ENCODE measurements at regions not wholly inside any gene's neighbourhood (a gene's known extent, or its start where the extent isn't known, plus 50 kb on each side); places are given as distances from the start of the nearest gene placed in this dataset.
"Not testable (repeated sequence)": the region's sequence is repeated elsewhere in the genome, so short reads cannot be mapped to it uniquely, and the experiment has no call there.

GRCh38 chr14:106764968-106765369 lies 1238.6 kb downstream of the TMEM121 start:
- H3K27me3 ChIP-seq; H3K9me3 ChIP-seq (replicated peaks in 1 of 3); DNase-seq; H3K4me1 ChIP-seq (replicated peaks in 1 of 2); H3K36me3 ChIP-seq (replicated peaks in 1 of 2); H3K27ac ChIP-seq; intact Hi-C loops (cut with DNase I); H3K4me3 ChIP-seq: not testable (repeated sequence)
- TF ChIP-seq CTCF (IDR thresholded peaks at IDR 0.05): peak in 4 of 6 experiments; percentile 31 to 55 (median 40)
- 24 to 36% (median 26%) methylated on average over 8 to 11 of the region's 11 CpGs for WGBS, 4 donors

DNA sequence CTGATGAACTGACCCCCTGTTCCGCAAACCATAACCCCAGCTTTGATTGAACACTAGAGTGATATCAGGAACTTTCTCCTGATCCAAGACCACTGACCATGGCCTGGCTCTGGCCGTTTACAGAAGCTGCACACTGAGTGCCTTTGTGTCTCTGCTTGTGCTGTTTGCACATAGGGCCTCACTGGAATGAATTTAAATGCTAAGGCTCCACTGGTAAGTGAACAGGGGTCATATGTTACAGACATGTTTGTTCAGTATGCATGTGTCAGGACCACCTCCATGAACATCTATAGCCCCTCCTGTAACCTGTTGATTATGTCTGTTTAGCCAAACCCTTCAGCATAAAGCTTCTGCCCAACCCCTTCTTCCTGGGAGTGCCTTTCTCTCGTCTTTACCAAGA lies 1239.8 kb downstream of the TMEM121 start:
- intact Hi-C loops (cut with DNase I): no loop called here
- H3K27ac ChIP-seq: no peak overlapping the region
- no peaks in the 10 kb centered on the region for H3K4me1 ChIP-seq (replicated peaks in 1 of 2)
- no peaks in the 10 kb centered on the region for H3K9me3 ChIP-seq (replicated peaks in 1 of 3)
- H3K27me3 ChIP-seq: no peaks in the 10 kb centered on the region
- TF ChIP-seq POLR2A (IDR thresholded peaks at IDR 0.05) (no peak), CTCF (IDR thresholded peaks at IDR 0.05) (no peak)
- WGBS, 4 donors: 6 to 53% (median 41%) methylated on average over 3 of the region's 3 CpGs
- H3K36me3 ChIP-seq (replicated peaks in 1 of 2): no peaks in the 10 kb centered on the region
- H3K4me3 ChIP-seq: no peak overlapping the region
- DNase-seq: no peak

- H3K27me3 ChIP-seq; H3K9me3 ChIP-seq (replicated peaks in 1 of 3): not testable (repeated sequence)
- WGBS, 4 donors: 24 to 28% (median 26%) methylated on average over 5 of the region's 5 CpGs
Measured at GRCh38 chr14:106766551-106767277, 1240.3 kb downstream of the TMEM121 start.

DNA sequence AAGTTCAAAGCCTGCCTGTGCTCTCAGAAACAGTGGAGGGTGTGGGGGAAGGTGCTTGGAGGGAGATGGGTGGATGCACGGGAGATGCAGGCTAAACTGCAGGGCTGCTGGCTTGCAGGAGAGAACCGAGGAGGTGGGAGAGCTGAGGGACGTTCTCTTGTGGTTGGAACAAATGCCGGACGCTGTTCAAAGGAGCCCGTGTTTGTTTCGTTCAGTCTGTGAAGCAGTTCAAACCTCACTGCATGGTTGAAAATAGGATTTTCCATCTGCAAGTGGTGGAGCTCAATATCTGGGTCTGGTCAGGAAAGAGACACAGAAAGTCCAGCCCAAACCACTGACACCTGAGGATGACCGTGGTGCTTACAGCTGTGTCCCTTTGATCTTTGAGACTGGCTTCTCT lies 1241.8 kb downstream of the TMEM121 start:
- H3K27ac ChIP-seq; H3K36me3 ChIP-seq (replicated peaks in 1 of 2); DNase-seq; H3K27me3 ChIP-seq; H3K4me1 ChIP-seq (replicated peaks in 1 of 2); H3K9me3 ChIP-seq (replicated peaks in 1 of 3); H3K4me3 ChIP-seq; intact Hi-C loops (cut with DNase I): not testable (repeated sequence)
- 50 to 68% (median 57%) methylated on average over 6 to 8 of the region's 8 CpGs for WGBS, 4 donors

More at GRCh38 chr14:106766551-106767277, 1240.3 kb downstream of the TMEM121 start:
- H3K36me3 ChIP-seq (replicated peaks in 1 of 2); H3K27ac ChIP-seq; intact Hi-C loops (cut with DNase I); H3K4me1 ChIP-seq (replicated peaks in 1 of 2); DNase-seq; H3K4me3 ChIP-seq: not testable (repeated sequence)

DNA sequence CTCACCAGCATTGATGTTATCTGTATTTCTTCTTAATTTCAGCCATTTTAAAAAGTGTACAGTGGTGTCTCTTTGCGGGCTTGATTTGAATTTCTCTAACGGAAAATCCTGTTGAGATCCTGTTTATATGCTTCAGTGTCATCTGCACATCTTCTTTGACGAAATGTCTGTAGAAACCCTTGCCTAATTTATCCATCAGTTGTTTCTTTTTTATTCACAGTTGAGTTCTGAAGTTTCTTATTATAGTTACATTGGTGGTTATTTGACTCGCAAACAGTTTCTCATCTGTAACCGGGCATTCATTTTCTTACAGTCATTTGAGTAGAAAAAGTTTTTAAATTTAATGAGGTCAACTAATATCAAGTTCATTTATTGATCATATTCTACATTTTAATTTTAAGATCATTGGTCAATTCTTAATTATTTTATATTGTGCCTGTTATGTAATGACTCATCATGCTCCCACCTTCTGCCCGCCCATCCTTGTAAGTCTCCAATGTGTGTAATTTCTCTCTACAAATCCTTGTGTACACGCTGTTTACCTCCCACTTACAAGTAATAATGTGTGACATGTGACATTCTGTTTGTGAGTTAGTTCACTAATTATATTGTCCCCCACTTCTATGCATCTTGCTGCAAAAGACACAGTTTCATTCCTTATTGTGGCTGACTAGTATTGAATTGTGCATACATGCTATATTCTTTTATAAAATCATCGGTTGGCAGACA lies 1242.8 kb downstream of the TMEM121 start:
- H3K9me3 ChIP-seq (replicated peaks in 1 of 3); intact Hi-C loops (cut with DNase I); H3K4me3 ChIP-seq; H3K4me1 ChIP-seq (replicated peaks in 1 of 2); DNase-seq; H3K36me3 ChIP-seq (replicated peaks in 1 of 2); H3K27me3 ChIP-seq; H3K27ac ChIP-seq: not testable (repeated sequence)
- WGBS, 4 donors: 52 to 60% (median 56%) methylated on average over 8 of the region's 8 CpGs

GRCh38 chr14:106770158-106770672 lies 1243.8 kb downstream of the TMEM121 start:
- H3K4me3 ChIP-seq; H3K27me3 ChIP-seq; H3K4me1 ChIP-seq (replicated peaks in 1 of 2); intact Hi-C loops (cut with DNase I); H3K27ac ChIP-seq; H3K9me3 ChIP-seq (replicated peaks in 1 of 3); DNase-seq; H3K36me3 ChIP-seq (replicated peaks in 1 of 2): not testable (repeated sequence)
- 26 to 52% (median 37%) methylated on average over 1 to 2 of the region's 5 CpGs for WGBS, 4 donors
